ENCODE measurements at regions not wholly inside any gene's neighbourhood (a gene's known extent, or its start where the extent isn't known, plus 50 kb on each side); places are given as distances from the start of the nearest gene placed in this dataset.

- no peak for DNase-seq (ENCODE audit: low read depth)
- no peak for TF ChIP-seq CTCF (IDR thresholded peaks at IDR 0.05; ENCODE audit: control insufficient read depth, extremely low read depth, insufficient read depth)
- H3K4me3 ChIP-seq (ENCODE audit: low read depth, low read length), result no peak overlapping the region
Observed at GRCh38 chr14:71597287-71597920, 334.8 kb upstream of the RGS6 start.

GRCh38 chr14:71597955-71598660, 334.1 kb upstream of the RGS6 start:
- no peak overlapping the region for H3K4me3 ChIP-seq (ENCODE audit: low read depth, low read length)
- DNase-seq (ENCODE audit: low read depth), result no peak
- no peak for TF ChIP-seq CTCF (IDR thresholded peaks at IDR 0.05; ENCODE audit: control insufficient read depth, extremely low read depth, insufficient read depth)

GRCh38 chr14:71600309-71600708, 331.9 kb upstream of the RGS6 start:
- no peak for DNase-seq (ENCODE audit: low read depth)
- H3K4me3 ChIP-seq (ENCODE audit: low read depth, low read length), result no peak overlapping the region
- no peak for TF ChIP-seq CTCF (IDR thresholded peaks at IDR 0.05; ENCODE audit: control insufficient read depth, extremely low read depth, insufficient read depth)

GRCh38 chr14:71602524-71602923, 329.7 kb upstream of the RGS6 start:
- no peak for DNase-seq (ENCODE audit: low read depth)

GRCh38 chr14:71604231-71604630, 328.0 kb upstream of the RGS6 start:
- no peak for DNase-seq (ENCODE audit: low read depth)
- TF ChIP-seq CTCF (IDR thresholded peaks at IDR 0.05; ENCODE audit: control insufficient read depth, extremely low read depth, insufficient read depth), result no peak
- no peak overlapping the region for H3K4me3 ChIP-seq (ENCODE audit: low read depth, low read length)

More at GRCh38 chr14:71602524-71602923, 329.7 kb upstream of the RGS6 start:
- no peak for TF ChIP-seq CTCF (IDR thresholded peaks at IDR 0.05; ENCODE audit: control insufficient read depth, extremely low read depth, insufficient read depth)
- no peak overlapping the region for H3K4me3 ChIP-seq (ENCODE audit: low read depth, low read length)

GRCh38 chr14:71606064-71606463, 326.2 kb upstream of the RGS6 start:
- no peak for TF ChIP-seq CTCF (IDR thresholded peaks at IDR 0.05; ENCODE audit: control insufficient read depth, extremely low read depth, insufficient read depth)
- DNase-seq (ENCODE audit: low read depth), result no peak
- H3K4me3 ChIP-seq (ENCODE audit: low read depth, low read length), result no peak overlapping the region

All from LNCaP clone FGC (cell line).